NB4 (cell line): ENCODE measurements at regions not wholly inside any gene's neighbourhood (a gene's known extent, or its start where the extent isn't known, plus 50 kb on each side); places are given as distances from the start of the nearest gene placed in this dataset.

Source experiments
- DNase-seq: peaks from one replicate; pipeline ENCODE4 v3.0.0; 2010; ENCODE audit warnings: low read depth
- H3K4me3 ChIP-seq: one replicate; pipeline ENCODE4 v1.5.1; 2011; ENCODE audit warnings: mild to moderate bottlenecking, low read depth, low read length, moderate library complexity
- MYC ChIP-seq: IDR thresholded peaks from 2 replicates; pipeline ENCODE4 v1.6.1; 2011; ENCODE audit warnings: low read depth, low read length
- POLR2A ChIP-seq: IDR thresholded peaks from 2 replicates; pipeline ENCODE4 v1.6.1; 2011; ENCODE audit warnings: mild to moderate bottlenecking; ENCODE audit not compliant: insufficient read length; ENCODE audit errors: extremely low read depth
- TF ChIP-seq, protein P1 (sequence below): IDR thresholded peaks from 2 replicates; pipeline ENCODE4 v1.6.1; 2011; ENCODE audit warnings: low read depth, low read length
- TF ChIP-seq, protein P2 (sequence below): IDR thresholded peaks from one replicate; pipeline ENCODE4 v1.5.1; 2012; ENCODE audit warnings: low read depth, low read length

DNA sequence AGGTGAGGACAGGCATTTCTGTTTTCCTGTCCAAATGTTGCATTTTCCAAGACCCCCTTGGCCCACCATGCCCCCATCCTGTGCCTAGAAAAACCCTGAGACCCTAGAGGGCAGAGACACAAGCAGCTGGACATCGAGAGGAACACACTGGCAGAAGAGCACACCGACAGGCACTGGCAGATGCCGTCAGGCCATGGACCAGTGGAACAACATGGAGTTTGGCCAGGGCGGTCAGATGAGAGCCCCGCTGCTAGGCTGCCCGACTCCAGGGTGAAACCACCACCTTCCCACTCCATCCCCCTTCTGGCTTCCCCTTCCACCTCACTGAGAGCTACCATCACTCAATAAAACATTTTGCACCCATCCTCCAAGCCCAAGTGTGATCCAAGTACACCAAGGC lies 438.4 kb downstream of the SIPA1L2 start:
- DNase-seq = no peak
- no peak for TF ChIP-seq POLR2A
- no peak for TF ChIP-seq MYC
- TF ChIP-seq, protein P1, sequence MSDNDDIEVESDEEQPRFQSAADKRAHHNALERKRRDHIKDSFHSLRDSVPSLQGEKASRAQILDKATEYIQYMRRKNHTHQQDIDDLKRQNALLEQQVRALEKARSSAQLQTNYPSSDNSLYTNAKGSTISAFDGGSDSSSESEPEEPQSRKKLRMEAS = no peak
- TF ChIP-seq, protein P2, sequence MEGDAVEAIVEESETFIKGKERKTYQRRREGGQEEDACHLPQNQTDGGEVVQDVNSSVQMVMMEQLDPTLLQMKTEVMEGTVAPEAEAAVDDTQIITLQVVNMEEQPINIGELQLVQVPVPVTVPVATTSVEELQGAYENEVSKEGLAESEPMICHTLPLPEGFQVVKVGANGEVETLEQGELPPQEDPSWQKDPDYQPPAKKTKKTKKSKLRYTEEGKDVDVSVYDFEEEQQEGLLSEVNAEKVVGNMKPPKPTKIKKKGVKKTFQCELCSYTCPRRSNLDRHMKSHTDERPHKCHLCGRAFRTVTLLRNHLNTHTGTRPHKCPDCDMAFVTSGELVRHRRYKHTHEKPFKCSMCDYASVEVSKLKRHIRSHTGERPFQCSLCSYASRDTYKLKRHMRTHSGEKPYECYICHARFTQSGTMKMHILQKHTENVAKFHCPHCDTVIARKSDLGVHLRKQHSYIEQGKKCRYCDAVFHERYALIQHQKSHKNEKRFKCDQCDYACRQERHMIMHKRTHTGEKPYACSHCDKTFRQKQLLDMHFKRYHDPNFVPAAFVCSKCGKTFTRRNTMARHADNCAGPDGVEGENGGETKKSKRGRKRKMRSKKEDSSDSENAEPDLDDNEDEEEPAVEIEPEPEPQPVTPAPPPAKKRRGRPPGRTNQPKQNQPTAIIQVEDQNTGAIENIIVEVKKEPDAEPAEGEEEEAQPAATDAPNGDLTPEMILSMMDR = no peak
- H3K4me3 ChIP-seq = no peak overlapping the region

DNA sequence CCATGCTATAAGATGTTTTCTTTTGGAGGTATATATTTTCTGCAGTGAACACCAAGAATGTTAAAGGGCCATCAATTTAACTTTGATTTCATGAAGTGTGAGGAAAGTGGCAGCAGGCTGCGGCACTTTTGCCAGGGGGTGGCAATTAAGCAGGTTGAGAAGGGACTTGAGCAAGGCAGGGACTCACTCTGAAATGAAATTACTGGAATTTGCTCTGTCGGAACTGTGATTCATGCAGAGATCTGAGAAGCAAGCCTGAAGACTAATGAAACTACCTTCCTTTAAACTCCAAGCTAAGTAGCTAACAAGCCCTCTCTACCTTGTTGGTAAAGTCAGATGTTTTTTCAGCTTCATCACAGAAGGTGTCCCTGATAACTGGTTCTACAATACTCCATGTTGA lies 441.6 kb downstream of the SIPA1L2 start:
- no peak for DNase-seq
- TF ChIP-seq MYC = no peak
- TF ChIP-seq, protein P2 = no peak
- TF ChIP-seq POLR2A = no peak
- TF ChIP-seq, protein P1 = no peak
- no peak overlapping the region for H3K4me3 ChIP-seq

DNA sequence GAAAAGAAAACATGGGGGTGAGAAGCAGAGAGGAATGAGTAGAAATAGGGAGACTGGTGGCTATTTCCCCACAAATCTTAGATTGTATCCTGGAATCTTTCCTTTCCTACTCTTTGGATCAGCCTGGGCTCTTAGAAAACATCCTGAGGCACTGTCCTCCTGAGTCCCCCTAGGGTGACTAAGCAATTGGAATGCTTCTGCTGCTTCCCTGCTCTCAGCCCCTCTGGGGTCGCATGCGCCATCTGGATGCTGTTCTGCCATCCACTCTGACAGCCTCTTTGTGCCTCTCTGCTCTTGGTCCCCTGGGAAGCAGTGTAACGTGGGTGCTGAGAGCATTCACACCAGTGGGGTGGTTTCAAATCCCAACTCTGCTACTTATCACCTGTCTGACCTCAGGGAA lies 443.0 kb downstream of the SIPA1L2 start:
- no peak for TF ChIP-seq MYC
- no peak overlapping the region for H3K4me3 ChIP-seq
- no peak for DNase-seq

DNA sequence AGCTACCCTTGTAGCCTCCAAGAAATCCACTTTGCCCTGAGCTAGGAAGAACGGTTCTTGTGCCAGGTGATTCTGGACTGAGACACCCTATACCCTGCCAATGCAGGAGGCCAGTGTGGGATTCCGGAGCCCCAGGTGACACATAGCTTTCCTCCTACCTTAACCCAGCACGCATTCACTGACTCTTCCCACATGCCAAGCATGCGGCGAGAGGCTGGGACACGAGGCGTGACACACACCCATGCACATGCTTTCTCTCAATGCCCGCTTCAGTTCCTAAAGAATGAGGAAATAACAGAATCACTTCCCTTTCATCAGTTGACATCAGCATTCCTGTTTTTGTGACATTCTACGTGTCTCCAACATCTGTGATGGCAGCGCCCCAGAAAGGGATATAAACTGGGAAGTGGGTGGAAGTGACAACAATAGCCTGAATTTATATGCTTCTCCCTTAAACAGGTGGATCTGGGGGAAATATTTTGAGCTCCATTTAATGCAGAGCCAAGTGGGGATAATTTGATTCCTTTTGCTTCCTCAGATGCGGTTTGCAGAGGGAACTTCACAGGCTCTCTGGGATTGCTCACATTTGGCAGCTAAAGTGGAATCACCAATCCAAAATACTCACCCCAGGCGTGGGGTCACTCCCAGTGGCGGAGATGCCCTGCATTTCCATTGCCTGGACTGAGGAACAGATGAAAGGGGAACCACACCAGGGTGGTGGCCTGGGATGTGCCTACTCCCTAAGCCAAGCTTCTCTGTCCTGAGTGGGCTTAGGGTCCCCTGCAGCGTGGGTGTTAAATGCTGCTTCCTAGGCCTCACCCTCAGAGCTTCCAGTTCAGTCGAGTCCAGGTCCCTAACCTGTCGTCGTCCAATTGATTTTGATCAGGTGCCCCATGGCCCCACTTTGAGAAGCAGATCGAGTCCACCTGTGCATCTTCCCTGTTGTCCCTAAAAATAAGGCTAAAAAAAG lies 445.1 kb downstream of the SIPA1L2 start:
- no peak for DNase-seq
- TF ChIP-seq MYC (no peak), POLR2A (no peak)
- TF ChIP-seq, protein P2 = no peak
- TF ChIP-seq, protein P1 = no peak
- H3K4me3 ChIP-seq = no peak overlapping the region

DNA sequence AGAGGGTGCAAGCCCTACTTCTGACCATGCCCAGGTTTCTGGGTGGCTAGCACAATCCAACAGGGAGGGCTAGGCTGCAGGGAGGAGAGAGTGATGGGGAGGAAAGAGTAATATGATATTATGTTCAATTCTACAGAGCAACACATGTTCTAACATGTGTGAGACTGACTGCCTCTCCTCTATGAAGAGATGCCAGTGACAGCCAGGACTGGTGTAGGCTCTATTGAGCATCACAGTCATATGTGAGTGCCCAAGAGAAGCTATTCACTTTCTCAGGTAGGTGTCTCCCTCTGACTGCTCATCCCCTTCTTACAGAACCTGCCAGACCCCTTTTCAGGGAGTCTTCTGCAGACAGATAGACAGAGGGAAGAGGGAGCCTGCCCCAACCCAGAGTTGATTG lies 446.1 kb downstream of the SIPA1L2 start:
- no peak overlapping the region for H3K4me3 ChIP-seq
- no peak for DNase-seq
- TF ChIP-seq, protein P2 = no peak

DNA sequence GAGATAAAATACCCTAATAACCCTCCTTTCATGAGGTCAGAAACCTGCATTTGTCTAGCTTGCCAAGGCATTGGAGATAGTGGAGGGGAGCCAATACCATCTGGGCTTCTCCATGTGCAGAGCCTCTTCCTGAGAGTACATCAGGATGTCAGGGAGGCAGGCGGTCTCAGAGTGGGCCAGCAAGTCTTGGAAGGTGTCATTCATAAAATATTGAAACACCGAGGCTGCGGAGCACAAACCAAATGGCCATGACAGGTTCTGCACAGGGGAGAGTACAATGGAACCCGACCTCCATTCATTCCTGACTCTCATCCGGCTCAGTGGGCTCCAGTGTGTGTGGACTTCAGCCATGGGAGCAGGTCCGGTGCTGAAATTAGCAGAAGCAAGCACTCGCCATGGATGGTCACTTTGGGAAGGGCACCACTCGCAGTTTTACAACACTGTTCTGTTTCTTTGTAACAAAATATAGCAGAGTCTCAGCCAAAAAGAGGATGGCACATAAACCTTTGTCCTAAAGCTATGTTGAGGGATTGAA lies 446.6 kb downstream of the SIPA1L2 start:
- no peak overlapping the region for H3K4me3 ChIP-seq

More for the DNA sequence above, 446.6 kb downstream of the SIPA1L2 start:
- DNase-seq = no peak
- TF ChIP-seq MYC (no peak), POLR2A (no peak)
- TF ChIP-seq, protein P2 = no peak
- TF ChIP-seq, protein P1 = no peak
